K562 (cell line): ENCODE measurements at regions not wholly inside any gene's neighbourhood (a gene's known extent, or its start where the extent isn't known, plus 50 kb on each side); places are given as distances from the start of the nearest gene placed in this dataset.

Experiments used
- BCLAF1 ChIP-seq, 2 experiments: fragments of 450-650 bp in 1 of 2; IDR thresholded peaks; 2 replicates each; pipeline ENCODE4 v1.6.1; 2011 to 2017; ENCODE audit warnings: low read depth in 2 of 2, antibody characterized with exemption in 1 of 2, borderline replicate concordance in 1 of 2, low read length in 1 of 2, mild to moderate bottlenecking in 1 of 2, mixed read lengths in 1 of 2; ENCODE audit not compliant: control insufficient read depth in 1 of 2
- CHD7 ChIP-seq: fragments of 200-600 bp; sonication (generic); IDR thresholded peaks from one replicate; pipeline ENCODE4 v1.6.1; 2012; ENCODE audit warnings: mild to moderate bottlenecking, low read depth, low read length, inconsistent platforms
- CREB1 ChIP-seq, 2 experiments: sonication (generic) in 1 of 2; formaldehyde crosslinking in 1 of 2; IDR thresholded peaks; 2 replicates each; pipeline versions ENCODE4 v1.6.1 to v1.8.0; 2012 to 2022; ENCODE audit warnings: inconsistent platforms in 1 of 2, mild to moderate bottlenecking in 1 of 2, missing genetic modification reagents in 1 of 2, moderate library complexity in 1 of 2
- FIP1L1 ChIP-seq: fragments of 200-400 bp; formaldehyde crosslinking; IDR thresholded peaks from 2 replicates; pipeline ENCODE4 v1.6.1; 2018; ENCODE audit warnings: mild to moderate bottlenecking, low read depth, low read length; ENCODE audit not compliant: poor library complexity, severe bottlenecking
- HDAC2 ChIP-seq: fragments of 450-650 bp; IDR thresholded peaks from 2 replicates; pipeline ENCODE4 v1.6.1; 2016; ENCODE audit warnings: mild to moderate bottlenecking
- MCM2 ChIP-seq: fragments of 450-650 bp; IDR thresholded peaks from 2 replicates; pipeline ENCODE4 v1.6.1; 2017; ENCODE audit warnings: low read depth, mild to moderate bottlenecking
- RBM14 ChIP-seq: fragments of 200-400 bp; formaldehyde crosslinking; IDR thresholded peaks from 2 replicates; pipeline ENCODE4 v1.6.1; 2018; ENCODE audit warnings: low read depth, mild to moderate bottlenecking, low read length, moderate library complexity, borderline replicate concordance; ENCODE audit not compliant: insufficient read depth
- TOE1 ChIP-seq, 2 experiments: fragments of 450-650 bp in 1 of 2; sonication (generic) in 1 of 2; formaldehyde crosslinking in 1 of 2; IDR thresholded peaks; 2 replicates each; pipeline versions ENCODE4 v1.7.1 to v1.8.0; 2016 to 2022; ENCODE audit warnings: borderline replicate concordance in 2 of 2, mild to moderate bottlenecking in 2 of 2, antibody characterized with exemption in 1 of 2, inconsistent platforms in 1 of 2, low read depth in 1 of 2, missing genetic modification reagents in 1 of 2, moderate library complexity in 1 of 2
- USF2 ChIP-seq: sonication (generic); formaldehyde crosslinking; IDR thresholded peaks from 2 replicates; pipeline ENCODE4 v1.5.0; 2020; ENCODE audit warnings: missing genetic modification reagents
- ZNF76 ChIP-seq: fragments of 250-450 bp; sonication (Bioruptor Pico); IDR thresholded peaks from 2 replicates; pipeline ENCODE4 v1.4.0; 2020; ENCODE audit warnings: mild to moderate bottlenecking, moderate library complexity, borderline replicate concordance

- TF ChIP-seq CHD7, result no peak
- no peak for TF ChIP-seq FIP1L1
- TF ChIP-seq USF2 (CRISPR knock-in tag), result no peak
- no peak for TF ChIP-seq BCLAF1 (IDR thresholded peaks at IDR 0.05; ENCODE audit: borderline replicate concordance in 1 of 2, control insufficient read depth in 1 of 2, low read depth in 2 of 2, low read length in 1 of 2)
- no peak for TF ChIP-seq RBM14
- no peak for TF ChIP-seq ZNF76 (CRISPR knock-in tag)
- TF ChIP-seq TOE1 (IDR thresholded peaks at IDR 0.05; ENCODE audit: borderline replicate concordance), result no peak
- TF ChIP-seq TOE1 (CRISPR knock-in tag; IDR thresholded peaks at IDR 0.05; ENCODE audit: borderline replicate concordance, low read depth), result no peak
- TF ChIP-seq CREB1 (IDR thresholded peaks at IDR 0.05), result no peak
- TF ChIP-seq CREB1 (CRISPR knock-in tag; IDR thresholded peaks at IDR 0.05), result no peak; the same call in 1 of the 2 replicates
- no peak for TF ChIP-seq MCM2
- no peak for TF ChIP-seq HDAC2
These were observed 170.2 kb downstream of the BRD1 start (continued) for GRCh38 chr22:49657275-49657973.
